DND-41 (cell line): ENCODE measurements at regions not wholly inside any gene's neighbourhood (a gene's known extent, or its start where the extent isn't known, plus 50 kb on each side); places are given as distances from the start of the nearest gene placed in this dataset.

Source experiments
- ATAC-seq: fragments of 200-7000 bp; cut with Tn5 transposase; 3 replicates; pipeline ENCODE4 v1.9.1; 2021; ENCODE audit warnings: low read depth; ENCODE audit not compliant: insufficient read depth
- DNase-seq: peaks from one replicate; pipeline ENCODE4 v3.0.0-alpha.2; 2020
- H2AFZ ChIP-seq: 2 replicates; pipeline ENCODE4 v1.6.0; 2012; ENCODE audit warnings: low read depth, low read length
- H3K27ac ChIP-seq: 2 replicates; pipeline ENCODE4 v1.5.1; 2012; ENCODE audit warnings: low read length, inconsistent platforms
- H3K27me3 ChIP-seq: fragments of 200-600 bp; sonication (generic); 2 replicates; pipeline ENCODE4 v1.6.0; 2012; ENCODE audit warnings: low read length, mild to moderate bottlenecking, inconsistent platforms; ENCODE audit not compliant: insufficient read depth, poor library complexity
- H3K36me3 ChIP-seq: 2 replicates; pipeline ENCODE4 v1.5.1; 2012; ENCODE audit warnings: low read length, inconsistent platforms; ENCODE audit not compliant: insufficient read depth
- H3K4me1 ChIP-seq: 2 replicates; pipeline ENCODE4 v1.5.1; 2012; ENCODE audit warnings: mild to moderate bottlenecking, low read length; ENCODE audit not compliant: insufficient read depth
- H3K4me2 ChIP-seq: 2 replicates; pipeline ENCODE4 v1.6.0; 2012; ENCODE audit warnings: mild to moderate bottlenecking, moderate library complexity, low read length, inconsistent platforms; ENCODE audit not compliant: insufficient read depth
- H3K4me3 ChIP-seq, 2 experiments: fragments of 200-600 bp in 1 of 2; shearing (Covaris generic) in 1 of 2; 2 replicates each; pipeline ENCODE4 v1.5.1; 2012 to 2016; ENCODE audit warnings: inconsistent platforms in 2 of 2, low read length in 2 of 2, mild to moderate bottlenecking in 2 of 2, low read depth in 1 of 2, moderate library complexity in 1 of 2
- H3K79me2 ChIP-seq: 2 replicates; pipeline ENCODE4 v1.6.0; 2012; ENCODE audit warnings: low read length, inconsistent platforms; ENCODE audit not compliant: insufficient read depth
- H3K9ac ChIP-seq: 2 replicates; pipeline ENCODE4 v1.6.0; 2012; ENCODE audit warnings: low read depth, mild to moderate bottlenecking, inconsistent platforms, low read length, moderate library complexity
- H3K9me3 ChIP-seq: 2 replicates; pipeline ENCODE4 v1.5.1; 2012; ENCODE audit warnings: low read length, moderate library complexity, mild to moderate bottlenecking, inconsistent platforms; ENCODE audit not compliant: insufficient read depth, severe bottlenecking
- H4K20me1 ChIP-seq: 2 replicates; pipeline ENCODE4 v1.6.0; 2012; ENCODE audit warnings: low read length; ENCODE audit not compliant: insufficient read depth
- CTCF ChIP-seq: IDR thresholded peaks from 2 replicates; pipeline ENCODE4 v1.5.1; 2012; ENCODE audit warnings: borderline replicate concordance, low read length, moderate library complexity, mild to moderate bottlenecking; ENCODE audit not compliant: poor library complexity, severe bottlenecking; ENCODE audit errors: extremely low read depth
- EZH2 ChIP-seq: IDR thresholded peaks from 3 replicates; pipeline ENCODE4 v1.6.1; 2012; ENCODE audit warnings: borderline replicate concordance, low read depth, mild to moderate bottlenecking, moderate library complexity, low read length, inconsistent platforms; ENCODE audit not compliant: severe bottlenecking

GRCh38 chr12:98260276-98260675 is 255.1 kb upstream of the TMPO start:
- Histone ChIP-seq H3K36me3 (no peaks in the 10 kb centered on the region), H3K79me2 (no peaks in the 10 kb centered on the region), H3K27ac (no peak overlapping the region), H2AFZ (no peak overlapping the region), H3K27me3 (no peaks in the 10 kb centered on the region), H3K9ac (no peak overlapping the region), H3K4me3 (no peak overlapping the region), H3K9me3 (no peaks in the 10 kb centered on the region), H3K4me1 (no peaks in the 10 kb centered on the region), H3K4me2 (no peak overlapping the region), H4K20me1 (no peaks in the 10 kb centered on the region)
- TF ChIP-seq CTCF: no peak
- no peak for TF ChIP-seq EZH2
- ATAC-seq (no peak), DNase-seq (no peak)

GRCh38 chr12:98262902-98263301 is 252.5 kb upstream of the TMPO start:
- no peaks in the 10 kb centered on the region for H3K4me1 ChIP-seq
- H3K79me2 ChIP-seq: no peaks in the 10 kb centered on the region
- no peak overlapping the region for H3K4me3 ChIP-seq
- no peak for DNase-seq
- TF ChIP-seq CTCF (no peak), EZH2 (no peak)
- no peak overlapping the region for H3K27ac ChIP-seq
- H3K36me3 ChIP-seq: no peaks in the 10 kb centered on the region
- H4K20me1 ChIP-seq: no peaks in the 10 kb centered on the region
- no peak overlapping the region for H3K9ac ChIP-seq
- H3K4me2 ChIP-seq: no peak overlapping the region
- no peak for ATAC-seq
- no peaks in the 10 kb centered on the region for H3K9me3 ChIP-seq
- no peak overlapping the region for H2AFZ ChIP-seq
- no peaks in the 10 kb centered on the region for H3K27me3 ChIP-seq

- H3K4me2 ChIP-seq: no peak overlapping the region
- no peak overlapping the region for H3K27ac ChIP-seq
- no peaks in the 10 kb centered on the region for H3K36me3 ChIP-seq
- no peaks in the 10 kb centered on the region for H4K20me1 ChIP-seq
- no peak overlapping the region for H3K9ac ChIP-seq
- H3K4me1 ChIP-seq: peaks cover 14% of the 10 kb centered on the region
- no peak overlapping the region for H3K4me3 ChIP-seq
- no peak for ATAC-seq
- no peak for TF ChIP-seq CTCF
- TF ChIP-seq EZH2: no peak
- no peaks in the 10 kb centered on the region for H3K79me2 ChIP-seq
- DNase-seq: no peak
- no peak overlapping the region for H2AFZ ChIP-seq
- H3K9me3 ChIP-seq: no peaks in the 10 kb centered on the region
- no peaks in the 10 kb centered on the region for H3K27me3 ChIP-seq
Measured at GRCh38 chr12:98274430-98275130, 240.8 kb upstream of the TMPO start.

GRCh38 chr12:98275131-98275475 is 240.3 kb upstream of the TMPO start:
- no peak overlapping the region for H2AFZ ChIP-seq

More at GRCh38 chr12:98275131-98275475, 240.3 kb upstream of the TMPO start:
- TF ChIP-seq CTCF (no peak), EZH2 (no peak)
- H4K20me1 ChIP-seq: no peaks in the 10 kb centered on the region
- no peak overlapping the region for H3K4me3 ChIP-seq
- ATAC-seq (no peak), DNase-seq (no peak)
- no peaks in the 10 kb centered on the region for H3K27me3 ChIP-seq
- H3K79me2 ChIP-seq: no peaks in the 10 kb centered on the region
- H3K9me3 ChIP-seq: no peaks in the 10 kb centered on the region
- H3K4me1 ChIP-seq: peaks cover 14% of the 10 kb centered on the region
- no peak overlapping the region for H3K9ac ChIP-seq
- H3K4me2 ChIP-seq: no peak overlapping the region
- no peaks in the 10 kb centered on the region for H3K36me3 ChIP-seq
- no peak overlapping the region for H3K27ac ChIP-seq
